ENCODE measurements at regions not wholly inside any gene's neighbourhood (a gene's known extent, or its start where the extent isn't known, plus 50 kb on each side); places are given as distances from the start of the nearest gene placed in this dataset.

DNA sequence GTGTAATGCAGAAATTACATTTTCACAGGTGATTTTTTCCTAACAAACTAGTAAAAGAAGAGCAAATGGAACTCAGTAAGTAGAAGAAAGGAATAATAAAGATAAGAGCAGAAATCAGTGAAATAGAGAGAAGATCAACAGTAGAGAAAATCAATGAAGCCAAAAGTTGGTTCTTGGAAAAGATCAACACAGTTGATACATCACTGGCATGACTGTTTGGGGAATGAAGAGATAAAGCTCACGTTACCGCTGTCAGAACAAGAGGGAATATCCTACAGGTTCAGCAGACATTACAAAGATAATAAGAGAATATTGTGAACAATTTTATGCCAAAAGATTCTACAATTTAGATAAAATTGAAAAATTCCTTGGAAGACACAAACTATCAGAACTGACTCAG lies 146.4 kb downstream of the ACTR3B start:
- H3K9me3 Mint-ChIP-seq: no peaks in the 10 kb centered on the region
- POLR2A ChIA-PET (ENCODE audit: partially characterized antibody): no interaction called here

GRCh38 chr7:152907042-152907761 lies 147.7 kb downstream of the ACTR3B start:
- H3K27me3 ChIP-seq (ENCODE audit: insufficient read depth, low read length): no peaks in the 10 kb centered on the region
- H3K9me3 ChIP-seq (ENCODE audit: control insufficient read depth in 1 of 2, low read length in 2 of 2): no peaks in the 10 kb centered on the region
- no peak for DNase-seq
- H3K36me3 Mint-ChIP-seq: no peaks in the 10 kb centered on the region
- no peaks in the 10 kb centered on the region for H3K4me1 Mint-ChIP-seq
- H3K4me3 ChIP-seq (ENCODE audit: low read length in 2 of 2): no peak overlapping the region
- no peak overlapping the region for H3K4me3 Mint-ChIP-seq
- intact Hi-C loops (cut with micrococcal nuclease): no loop called here
- CTCF ChIA-PET (ENCODE audit: partially characterized antibody): no interaction called here
- H3K27ac Mint-ChIP-seq: peak overlapping the region in 1 of 7 donors; percentile 64
- H3K36me3 ChIP-seq (ENCODE audit: insufficient read depth, low read length): no peaks in the 10 kb centered on the region
- POLR2A ChIA-PET (ENCODE audit: partially characterized antibody): no interaction called here
- no peaks in the 10 kb centered on the region for H3K9me3 Mint-ChIP-seq
- H3K27ac ChIP-seq (ENCODE audit: low read depth, low read length): no peak overlapping the region
- H3K4me1 ChIP-seq (ENCODE audit: insufficient read depth, low read length): no peaks in the 10 kb centered on the region
- no peaks in the 10 kb centered on the region for H3K27me3 Mint-ChIP-seq

More for the DNA sequence above, 146.4 kb downstream of the ACTR3B start:
- H3K27ac ChIP-seq (ENCODE audit: low read depth, low read length): no peak overlapping the region
- no peak overlapping the region for H3K4me3 Mint-ChIP-seq
- H3K36me3 Mint-ChIP-seq: no peaks in the 10 kb centered on the region
- no peaks in the 10 kb centered on the region for H3K27me3 Mint-ChIP-seq
- H3K4me3 ChIP-seq (ENCODE audit: low read length in 2 of 2): no peak overlapping the region
- no peaks in the 10 kb centered on the region for H3K4me1 Mint-ChIP-seq
- DNase-seq: no peak
- no peaks in the 10 kb centered on the region for H3K9me3 ChIP-seq (ENCODE audit: control insufficient read depth in 1 of 2, low read length in 2 of 2)
- intact Hi-C loops (cut with micrococcal nuclease): no loop called here
- CTCF ChIA-PET (ENCODE audit: partially characterized antibody): no interaction called here
- H3K4me1 ChIP-seq (ENCODE audit: insufficient read depth, low read length): no peaks in the 10 kb centered on the region
- no peaks in the 10 kb centered on the region for H3K36me3 ChIP-seq (ENCODE audit: insufficient read depth, low read length)
- H3K27me3 ChIP-seq (ENCODE audit: insufficient read depth, low read length): no peaks in the 10 kb centered on the region
- H3K27ac Mint-ChIP-seq: no peak overlapping the region

GRCh38 chr7:152909280-152909679 lies 149.7 kb downstream of the ACTR3B start:
- DNase-seq: no peak
- Histone ChIP-seq H3K27me3 (ENCODE audit: insufficient read depth, low read length) (no peaks in the 10 kb centered on the region), H3K27ac (ENCODE audit: low read depth, low read length) (no peak overlapping the region), H3K9me3 (ENCODE audit: control insufficient read depth in 1 of 2, low read length in 2 of 2) (no peaks in the 10 kb centered on the region), H3K4me3 (ENCODE audit: low read length in 2 of 2) (no peak overlapping the region), H3K36me3 (ENCODE audit: insufficient read depth, low read length) (no peaks in the 10 kb centered on the region), H3K4me1 (ENCODE audit: insufficient read depth, low read length) (no peaks in the 10 kb centered on the region)
- intact Hi-C loops (cut with micrococcal nuclease): no loop called here
- ChIA-PET CTCF (ENCODE audit: partially characterized antibody) (no interaction called here), POLR2A (ENCODE audit: partially characterized antibody) (no interaction called here)
- Mint-ChIP-seq H3K36me3 (no peaks in the 10 kb centered on the region), H3K4me3 (no peak overlapping the region), H3K4me1 (no peaks in the 10 kb centered on the region), H3K9me3 (no peaks in the 10 kb centered on the region), H3K27ac (no peak overlapping the region), H3K27me3 (no peaks in the 10 kb centered on the region)

DNA sequence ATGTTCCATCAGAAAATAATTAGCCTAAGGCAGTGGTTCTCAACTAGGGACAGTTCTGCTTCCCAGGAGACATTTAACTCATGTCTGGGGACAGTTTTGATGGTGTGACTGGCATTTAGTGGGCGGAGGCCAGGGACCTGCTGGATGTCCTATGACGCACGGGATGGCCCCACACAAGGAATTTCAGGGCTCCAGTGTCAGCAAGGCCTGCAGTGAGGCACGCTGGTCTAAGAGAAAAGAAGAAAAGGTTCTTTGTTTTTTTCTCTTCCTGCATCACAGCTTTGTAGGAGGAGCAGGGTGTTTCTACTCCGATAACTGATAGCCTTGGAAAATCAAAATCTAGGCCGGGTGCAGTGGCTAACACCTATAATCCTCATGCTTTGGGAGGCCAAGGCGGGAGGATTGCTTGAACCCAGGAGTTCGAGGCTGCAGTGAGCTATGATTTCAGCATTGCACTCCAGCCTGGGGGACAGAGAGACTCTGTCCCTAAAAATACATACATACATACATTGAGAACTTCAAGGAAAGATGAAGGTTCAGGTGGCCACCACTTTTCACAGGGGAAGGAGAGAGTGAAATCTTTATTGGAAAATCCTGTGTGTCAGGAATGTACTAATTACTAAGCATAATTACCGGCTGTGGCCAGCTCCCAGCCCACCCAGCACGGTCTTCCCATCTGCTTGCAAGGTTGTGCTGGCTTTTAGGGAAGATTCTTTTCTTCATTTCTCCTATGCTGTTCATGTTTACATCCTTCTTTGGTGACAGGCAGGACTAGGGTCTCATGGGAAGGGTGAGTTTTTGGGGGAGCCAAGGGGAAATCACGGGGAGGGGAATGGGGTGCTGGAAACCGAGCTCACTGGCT lies 150.4 kb downstream of the ACTR3B start:
- Mint-ChIP-seq H3K27me3 (no peaks in the 10 kb centered on the region), H3K9me3 (no peaks in the 10 kb centered on the region), H3K4me3 (no peak overlapping the region), H3K4me1 (no peaks in the 10 kb centered on the region), H3K36me3 (no peaks in the 10 kb centered on the region), H3K27ac (no peak overlapping the region)
- ChIA-PET CTCF (ENCODE audit: partially characterized antibody) (no interaction called here), POLR2A (ENCODE audit: partially characterized antibody) (no interaction called here)
- no peak overlapping the region for H3K4me3 ChIP-seq (ENCODE audit: low read length in 2 of 2)
- H3K4me1 ChIP-seq (ENCODE audit: insufficient read depth, low read length): no peaks in the 10 kb centered on the region
- intact Hi-C loops (cut with micrococcal nuclease): no loop called here
- no peaks in the 10 kb centered on the region for H3K27me3 ChIP-seq (ENCODE audit: insufficient read depth, low read length)
- H3K36me3 ChIP-seq (ENCODE audit: insufficient read depth, low read length): no peaks in the 10 kb centered on the region
- no peak for DNase-seq
- H3K9me3 ChIP-seq (ENCODE audit: control insufficient read depth in 1 of 2, low read length in 2 of 2): no peaks in the 10 kb centered on the region
- H3K27ac ChIP-seq (ENCODE audit: low read depth, low read length): no peak overlapping the region

GRCh38 chr7:152910545-152911225 lies 151.1 kb downstream of the ACTR3B start:
- no peaks in the 10 kb centered on the region for H3K27me3 ChIP-seq (ENCODE audit: insufficient read depth, low read length)
- H3K36me3 ChIP-seq (ENCODE audit: insufficient read depth, low read length): no peaks in the 10 kb centered on the region
- no peaks in the 10 kb centered on the region for H3K9me3 Mint-ChIP-seq
- ChIA-PET CTCF (ENCODE audit: partially characterized antibody) (no interaction called here), POLR2A (ENCODE audit: partially characterized antibody) (no interaction called here)
- no peak overlapping the region for H3K4me3 ChIP-seq (ENCODE audit: low read length in 2 of 2)
- H3K4me1 Mint-ChIP-seq: no peaks in the 10 kb centered on the region
- no peak overlapping the region for H3K27ac ChIP-seq (ENCODE audit: low read depth, low read length)
- no peaks in the 10 kb centered on the region for H3K36me3 Mint-ChIP-seq
- H3K9me3 ChIP-seq (ENCODE audit: control insufficient read depth in 1 of 2, low read length in 2 of 2): no peaks in the 10 kb centered on the region
- H3K4me3 Mint-ChIP-seq: no peak overlapping the region
- intact Hi-C loops (cut with micrococcal nuclease): no loop called here
- H3K27me3 Mint-ChIP-seq: no peaks in the 10 kb centered on the region
- no peaks in the 10 kb centered on the region for H3K4me1 ChIP-seq (ENCODE audit: insufficient read depth, low read length)
- DNase-seq: no peak
- no peak overlapping the region for H3K27ac Mint-ChIP-seq

DNA sequence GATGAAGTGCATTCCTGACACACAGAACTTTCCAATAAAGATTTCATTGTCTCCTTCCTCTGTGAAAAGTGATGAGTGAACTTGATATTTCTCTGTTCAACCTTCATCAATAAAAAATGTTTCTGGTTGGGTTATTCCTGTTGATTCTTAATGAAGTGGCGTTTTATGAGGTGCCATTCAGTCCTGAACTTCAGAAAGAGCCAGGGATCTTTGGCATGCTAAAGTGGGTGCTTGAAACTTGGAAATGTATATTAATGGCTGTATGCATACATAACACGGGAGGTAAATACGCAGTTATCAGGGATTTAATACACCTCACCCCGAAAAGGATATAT lies 151.6 kb downstream of the ACTR3B start:
- ChIA-PET CTCF (ENCODE audit: partially characterized antibody) (no interaction called here), POLR2A (ENCODE audit: partially characterized antibody) (no interaction called here)
- Mint-ChIP-seq H3K27me3 (no peaks in the 10 kb centered on the region), H3K27ac (no peak overlapping the region), H3K9me3 (peaks cover 0 to 2% (median 0%) of the 10 kb centered on the region in 8 donors), H3K36me3 (no peaks in the 10 kb centered on the region), H3K4me1 (no peaks in the 10 kb centered on the region), H3K4me3 (no peak overlapping the region)
- Histone ChIP-seq H3K4me3 (ENCODE audit: low read length in 2 of 2) (no peak overlapping the region), H3K9me3 (ENCODE audit: control insufficient read depth in 1 of 2, low read length in 2 of 2) (no peaks in the 10 kb centered on the region), H3K4me1 (ENCODE audit: insufficient read depth, low read length) (no peaks in the 10 kb centered on the region), H3K27ac (ENCODE audit: low read depth, low read length) (no peak overlapping the region), H3K27me3 (ENCODE audit: insufficient read depth, low read length) (no peaks in the 10 kb centered on the region), H3K36me3 (ENCODE audit: insufficient read depth, low read length) (no peaks in the 10 kb centered on the region)
- no peak for DNase-seq
- intact Hi-C loops (cut with micrococcal nuclease): no loop called here

GRCh38 chr7:152911922-152912321 lies 152.4 kb downstream of the ACTR3B start:
- H3K4me1 ChIP-seq (ENCODE audit: insufficient read depth, low read length): no peaks in the 10 kb centered on the region
- Mint-ChIP-seq H3K27ac (no peak overlapping the region), H3K4me3 (no peak overlapping the region), H3K9me3 (peaks cover 0 to 2% (median 0%) of the 10 kb centered on the region in 8 donors), H3K36me3 (no peaks in the 10 kb centered on the region), H3K27me3 (no peaks in the 10 kb centered on the region), H3K4me1 (no peaks in the 10 kb centered on the region)
- H3K27ac ChIP-seq (ENCODE audit: low read depth, low read length): no peak overlapping the region
- ChIA-PET CTCF (ENCODE audit: partially characterized antibody) (no interaction called here), POLR2A (ENCODE audit: partially characterized antibody) (no interaction called here)
- DNase-seq: no peak
- H3K36me3 ChIP-seq (ENCODE audit: insufficient read depth, low read length): no peaks in the 10 kb centered on the region
- H3K9me3 ChIP-seq (ENCODE audit: control insufficient read depth in 1 of 2, low read length in 2 of 2): no peaks in the 10 kb centered on the region
- intact Hi-C loops (cut with micrococcal nuclease): no loop called here
- H3K27me3 ChIP-seq (ENCODE audit: insufficient read depth, low read length): no peaks in the 10 kb centered on the region
- no peak overlapping the region for H3K4me3 ChIP-seq (ENCODE audit: low read length in 2 of 2)

Data from CD4-positive, alpha-beta memory T cell (primary cell).